ENCODE measurements at regions not wholly inside any gene's neighbourhood (a gene's known extent, or its start where the extent isn't known, plus 50 kb on each side); places are given as distances from the start of the nearest gene placed in this dataset.

- no peak for DNase-seq (ENCODE audit: low read depth)
These were observed 85.3 kb upstream of the BTBD3 start for GRCh38 chr20:11832397-11832796.

GRCh38 chr20:11832851-11833250 lies 84.8 kb upstream of the BTBD3 start:
- no peak for DNase-seq (ENCODE audit: low read depth)

DNA sequence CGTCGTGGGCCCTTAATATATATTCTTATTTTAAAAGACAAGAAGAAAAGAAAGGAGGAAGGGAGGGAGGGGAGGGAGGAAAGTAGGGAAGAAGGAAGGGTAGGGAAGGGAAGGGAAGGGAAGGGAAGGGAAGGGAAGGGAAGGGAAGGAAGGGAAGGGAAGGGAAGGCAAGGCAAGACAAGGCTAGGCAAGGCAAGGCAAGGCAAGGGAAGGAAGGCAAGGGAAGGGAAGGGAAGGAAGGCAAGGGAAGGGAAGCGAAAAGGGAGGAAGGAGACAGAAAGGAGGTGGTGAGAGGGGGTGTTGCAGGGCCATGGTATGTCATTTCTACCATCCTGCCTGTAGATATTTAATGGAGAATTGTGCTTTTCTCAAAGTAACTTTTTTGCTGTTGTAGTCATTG lies 83.9 kb upstream of the BTBD3 start:
- DNase-seq (ENCODE audit: low read depth), result no peak

- no peak for DNase-seq (ENCODE audit: low read depth)
These were observed 79.5 kb upstream of the BTBD3 start for GRCh38 chr20:11838076-11838636.

GRCh38 chr20:11841972-11842461 lies 75.7 kb upstream of the BTBD3 start:
- no peak for DNase-seq (ENCODE audit: low read depth)

GRCh38 chr20:11843289-11843688 lies 74.4 kb upstream of the BTBD3 start:
- DNase-seq (ENCODE audit: low read depth), result no peak

DNA sequence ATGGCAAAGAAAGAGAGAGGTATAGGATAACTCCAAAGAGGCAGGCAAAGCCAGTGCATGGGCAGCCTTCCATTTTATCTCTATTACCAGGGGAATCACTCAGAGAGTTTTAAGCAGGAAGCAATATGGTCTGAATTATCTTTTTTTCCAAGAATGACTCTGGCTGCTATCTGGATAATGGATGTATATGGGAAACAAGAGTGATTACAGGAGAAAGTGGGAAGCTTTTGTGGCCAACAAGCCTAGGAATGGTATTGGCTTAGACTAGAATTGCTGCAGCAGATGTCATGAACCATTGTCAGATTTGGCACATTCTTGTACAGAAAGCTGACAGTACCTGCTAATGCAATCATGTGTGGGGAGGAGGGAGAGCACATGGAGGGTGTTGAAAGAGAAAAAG lies 73.0 kb upstream of the BTBD3 start:
- no peak for DNase-seq (ENCODE audit: low read depth)

DNA sequence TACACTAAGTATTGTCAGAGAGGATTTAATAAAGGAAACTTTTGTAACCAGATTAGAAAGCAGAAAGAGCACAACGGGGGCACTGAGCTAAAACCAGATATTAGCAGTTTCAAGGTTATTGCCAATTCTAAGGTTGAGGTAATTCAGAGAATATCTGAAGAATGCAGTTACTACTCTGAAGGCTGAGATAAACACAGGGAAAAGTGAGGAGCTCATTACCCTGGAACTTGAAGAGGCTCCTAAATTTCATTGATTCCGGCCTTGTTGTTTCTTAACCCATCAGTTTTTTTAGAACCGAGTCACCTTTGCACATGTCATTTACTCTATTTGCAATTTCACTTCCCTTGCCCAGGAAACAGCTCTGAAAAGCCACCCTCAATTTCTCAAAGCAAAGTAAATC lies 72.4 kb upstream of the BTBD3 start:
- DNase-seq (ENCODE audit: low read depth), result no peak

GRCh38 chr20:11846131-11846530 lies 71.6 kb upstream of the BTBD3 start:
- DNase-seq (ENCODE audit: low read depth), result no peak

- DNase-seq (ENCODE audit: low read depth), result no peak
These were observed 69.9 kb upstream of the BTBD3 start for GRCh38 chr20:11847827-11848226.

DNA sequence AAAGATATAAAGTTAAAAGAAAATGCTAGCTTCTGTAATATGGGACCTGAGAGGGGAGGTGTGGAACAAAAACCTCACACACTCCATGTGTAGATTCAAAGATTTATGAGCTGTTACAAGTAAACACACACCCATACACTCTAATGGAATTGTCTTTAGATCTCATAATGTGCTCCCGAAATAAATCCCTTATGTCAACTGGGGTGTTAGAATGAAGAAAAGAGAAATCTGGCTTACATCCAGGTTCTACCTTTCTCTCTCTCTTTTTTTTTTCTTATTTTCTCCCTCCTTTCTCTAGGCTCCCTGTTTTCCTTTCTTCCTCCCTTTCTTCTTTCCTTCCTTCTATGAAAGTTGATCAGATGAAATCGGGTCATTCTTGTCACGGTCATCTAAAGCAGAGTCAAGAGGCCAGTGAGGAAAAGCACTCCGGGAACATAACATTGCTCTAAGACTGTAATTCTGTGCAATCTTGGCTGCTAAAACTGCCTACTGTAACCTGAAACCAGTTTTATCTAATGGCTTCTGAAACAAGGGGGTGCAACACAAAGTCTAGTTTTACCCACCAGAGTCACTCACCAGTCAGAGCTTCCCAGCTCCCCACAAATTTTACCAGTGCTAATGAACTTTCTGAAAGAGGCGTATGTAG lies 68.3 kb upstream of the BTBD3 start:
- DNase-seq (ENCODE audit: low read depth), result no peak

DNA sequence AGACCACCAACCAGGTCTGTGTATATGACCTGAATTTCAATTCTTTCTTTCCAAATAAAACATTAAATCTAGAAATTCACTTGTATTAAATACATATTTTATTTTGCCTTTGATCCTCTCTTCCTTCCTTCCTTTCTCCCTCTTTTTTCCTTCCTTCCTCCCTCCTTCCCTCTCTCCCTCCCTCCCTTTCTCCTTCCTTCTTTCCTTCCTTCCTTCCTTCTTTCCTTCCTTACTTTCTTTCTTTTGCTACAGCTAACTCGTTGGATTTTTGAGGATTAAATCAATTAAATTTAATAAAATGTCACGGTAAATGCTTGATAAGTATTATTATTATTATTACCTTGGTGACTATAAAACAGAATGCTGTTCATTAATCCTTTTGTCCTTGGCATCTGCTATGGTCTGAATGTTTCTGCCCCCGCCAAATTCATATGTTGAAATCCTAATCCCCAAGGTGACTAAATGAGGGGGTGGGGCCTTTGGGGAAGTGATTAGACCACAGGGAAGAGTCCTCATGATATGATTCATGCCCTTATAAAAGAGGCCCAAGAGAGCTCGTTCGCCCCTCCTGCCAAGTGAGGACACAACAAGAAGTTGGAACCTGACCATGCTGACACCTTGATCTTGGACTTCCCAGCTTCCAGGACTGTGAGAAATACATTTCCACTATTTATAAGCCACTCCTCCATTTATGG lies 67.6 kb upstream of the BTBD3 start:
- peak; percentile 27 for DNase-seq (ENCODE audit: low read depth)

- DNase-seq (ENCODE audit: low read depth), result no peak
These were observed 66.8 kb upstream of the BTBD3 start for GRCh38 chr20:11850901-11851300.

DNA sequence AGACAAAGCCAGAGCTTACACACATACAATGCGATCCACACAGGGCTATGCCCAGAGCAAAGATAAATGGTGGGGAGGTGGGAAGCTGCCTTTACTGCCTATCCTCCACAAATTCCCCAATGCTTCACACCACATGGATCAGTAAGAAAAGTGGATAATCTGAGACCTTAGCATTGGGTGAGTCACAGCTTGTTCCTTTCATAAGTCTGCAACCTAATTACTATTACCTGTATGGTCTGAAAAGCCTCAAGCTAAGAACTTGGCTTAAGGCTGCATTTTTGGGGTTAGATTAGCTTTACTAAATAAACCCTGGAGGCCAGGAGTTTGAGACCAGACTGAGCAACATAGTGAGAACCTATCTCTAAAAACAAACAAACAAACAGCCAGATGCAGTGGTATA lies 66.0 kb upstream of the BTBD3 start:
- DNase-seq (ENCODE audit: low read depth), result no peak

GRCh38 chr20:11852189-11852588 lies 65.5 kb upstream of the BTBD3 start:
- DNase-seq (ENCODE audit: low read depth), result no peak

- DNase-seq (ENCODE audit: low read depth), result no peak
These were observed 64.9 kb upstream of the BTBD3 start for GRCh38 chr20:11852811-11853210.

GRCh38 chr20:11853359-11853758 lies 64.3 kb upstream of the BTBD3 start:
- DNase-seq (ENCODE audit: low read depth), result no peak

DNA sequence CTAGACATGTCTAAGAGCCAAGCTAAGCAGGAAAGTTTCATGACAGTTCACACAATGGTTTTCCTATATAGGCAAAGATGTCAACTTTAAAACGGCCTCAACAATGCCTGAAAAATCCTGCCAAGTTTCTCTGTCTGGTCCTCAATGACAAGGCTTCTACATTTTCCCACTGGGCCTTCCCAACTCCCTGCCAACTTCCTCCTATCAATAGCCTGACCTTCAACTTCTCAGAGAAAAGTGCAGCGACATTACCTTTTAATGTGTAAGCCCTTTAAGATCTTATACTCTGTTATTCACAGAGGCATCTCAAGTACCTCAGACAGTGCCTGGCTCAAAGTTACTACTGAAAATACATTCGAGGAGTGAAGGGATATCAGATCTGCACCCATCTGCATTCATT lies 56.2 kb upstream of the BTBD3 start:
- no peak for DNase-seq (ENCODE audit: low read depth)

- no peak for DNase-seq (ENCODE audit: low read depth)
These were observed 50.3 kb upstream of the BTBD3 start for GRCh38 chr20:11867291-11867919.

Measured in GM04504 (cell line).